Trophoblast cell (in vitro differentiated cells and primary cell): ENCODE measurements at regions not wholly inside any gene's neighbourhood (a gene's known extent, or its start where the extent isn't known, plus 50 kb on each side); places are given as distances from the start of the nearest gene placed in this dataset.

ENCODE experiments used
- DNase-seq, 2 donors: peaks; one replicate each; pipeline ENCODE4 v3.0.0-alpha.2; 2016
- H2AFZ ChIP-seq: 2 replicates; pipeline ENCODE4 v1.6.1; 2013; ENCODE audit warnings: low read length, moderate library complexity, mild to moderate bottlenecking; ENCODE audit not compliant: insufficient read depth, poor library complexity
- H2AK5ac ChIP-seq: 2 replicates; pipeline ENCODE4 v1.6.1; 2013; ENCODE audit warnings: mild to moderate bottlenecking, low read length
- H2BK120ac ChIP-seq: 2 replicates; pipeline ENCODE4 v1.6.1; 2013; ENCODE audit warnings: low read length, mild to moderate bottlenecking, moderate library complexity; ENCODE audit not compliant: insufficient read depth, poor library complexity
- H2BK12ac ChIP-seq: 2 replicates; pipeline ENCODE4 v1.6.1; 2013; ENCODE audit warnings: mild to moderate bottlenecking, low read length, moderate library complexity
- H2BK5ac ChIP-seq: 2 replicates; pipeline ENCODE4 v1.6.1; 2013; ENCODE audit warnings: low read length, low read depth, moderate library complexity, mild to moderate bottlenecking; ENCODE audit not compliant: poor library complexity
- H3K14ac ChIP-seq: 2 replicates; pipeline ENCODE4 v1.6.1; 2013; ENCODE audit warnings: mild to moderate bottlenecking, low read length
- H3K18ac ChIP-seq: 2 replicates; pipeline ENCODE4 v1.6.1; 2013; ENCODE audit warnings: mild to moderate bottlenecking, low read length
- H3K23ac ChIP-seq: 2 replicates; pipeline ENCODE4 v1.6.1; 2013; ENCODE audit warnings: low read length
- H3K27ac ChIP-seq: 2 replicates; pipeline ENCODE4 v1.5.1; 2013; ENCODE audit warnings: low read depth, mild to moderate bottlenecking, inconsistent platforms, low read length, moderate library complexity
- H3K27me3 ChIP-seq: 2 replicates; pipeline ENCODE4 v1.6.1; 2013; ENCODE audit warnings: inconsistent platforms, mild to moderate bottlenecking, low read length, moderate library complexity; ENCODE audit not compliant: insufficient read depth
- H3K36me3 ChIP-seq, 2 experiments: 1 replicate in 1 of 2; 2 replicates in 1 of 2; pipeline ENCODE4 v1.6.1; 2013; ENCODE audit warnings: low read length in 2 of 2, mild to moderate bottlenecking in 2 of 2, moderate library complexity in 1 of 2; ENCODE audit not compliant: insufficient read depth in 2 of 2, control insufficient read depth in 1 of 2
- H3K4ac ChIP-seq: 2 replicates; pipeline ENCODE4 v1.6.1; 2013; ENCODE audit warnings: low read depth, mild to moderate bottlenecking, low read length, moderate library complexity
- H3K4me1 ChIP-seq, 2 experiments: 1 replicate in 1 of 2; 2 replicates in 1 of 2; pipeline ENCODE4 v1.6.1; 2013; ENCODE audit warnings: low read length in 2 of 2, mild to moderate bottlenecking in 2 of 2, moderate library complexity in 1 of 2; ENCODE audit not compliant: insufficient read depth in 2 of 2, control insufficient read depth in 1 of 2
- H3K4me2 ChIP-seq: 2 replicates; pipeline ENCODE4 v1.6.1; 2013; ENCODE audit warnings: inconsistent platforms, mild to moderate bottlenecking, low read length, moderate library complexity
- H3K4me3 ChIP-seq: 2 replicates; pipeline ENCODE4 v1.5.1; 2013; ENCODE audit warnings: mild to moderate bottlenecking, low read depth, low read length, inconsistent platforms
- H3K79me1 ChIP-seq: one replicate; pipeline ENCODE4 v1.6.1; 2013; ENCODE audit warnings: low read length
- H3K79me2 ChIP-seq: 2 replicates; pipeline ENCODE4 v1.6.1; 2013; ENCODE audit warnings: low read length, mild to moderate bottlenecking; ENCODE audit not compliant: control insufficient read depth, insufficient read depth, poor library complexity
- H3K9ac ChIP-seq: 2 replicates; pipeline ENCODE4 v1.6.1; 2013; ENCODE audit warnings: mild to moderate bottlenecking, low read length
- H3K9me3 ChIP-seq: 2 replicates; pipeline ENCODE4 v1.6.1; 2013; ENCODE audit warnings: low read depth, mild to moderate bottlenecking, control low read depth, inconsistent platforms, low read length; ENCODE audit not compliant: insufficient read depth
- H4K12ac ChIP-seq: 2 replicates; pipeline ENCODE4 v1.6.1; 2013; ENCODE audit warnings: low read depth, mild to moderate bottlenecking, low read length, moderate library complexity
- H4K8ac ChIP-seq: 2 replicates; pipeline ENCODE4 v1.6.1; 2013; ENCODE audit warnings: low read depth, mild to moderate bottlenecking, low read length, moderate library complexity
- H4K91ac ChIP-seq: one replicate; pipeline ENCODE4 v1.6.1; 2013; ENCODE audit warnings: low read depth, mild to moderate bottlenecking, low read length, moderate library complexity
- WGBS: extraction: QIAGEN DNeasy Blood & Tissue Kit; methylation state at CpG from one replicate; pipeline ENCODE4 v1.1.7; 2013; ENCODE audit warnings: missing lambda C conversion rate; ENCODE audit not compliant: insufficient read length, insufficient coverage; ENCODE audit errors: extremely low coverage; 5-methylcytosine and 5-hydroxymethylcytosine counted together

DNA sequence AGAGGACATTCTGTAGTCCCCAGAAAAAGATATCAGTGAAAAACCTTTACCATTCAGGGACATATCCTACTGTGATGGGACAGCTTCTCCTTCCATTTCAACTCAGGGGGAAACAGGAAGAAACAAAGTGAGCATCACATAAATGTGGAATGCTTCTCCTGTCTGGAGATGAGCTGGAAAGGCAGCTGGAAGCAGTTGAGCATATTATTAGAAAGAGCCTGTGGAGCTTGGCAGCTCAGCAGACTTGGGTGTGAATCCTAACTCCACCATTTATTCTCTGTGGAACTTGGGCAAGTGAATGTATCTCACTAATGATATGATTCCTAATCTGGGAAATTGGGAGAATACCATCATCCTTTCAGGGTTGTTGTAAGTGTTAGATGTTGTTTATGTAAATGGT, 232.1 kb upstream of the F9 start:
- Histone ChIP-seq H3K23ac (no peak overlapping the region), H2BK5ac (no peak overlapping the region), H2BK12ac (no peak overlapping the region), H3K4me2 (no peak overlapping the region), H3K9ac (no peak overlapping the region), H4K8ac (no peak overlapping the region), H3K9me3 (no peaks in the 10 kb centered on the region), H3K4me1 (no peaks in the 10 kb centered on the region), H3K79me1 (no peaks in the 10 kb centered on the region), H2BK120ac (no peak overlapping the region), H4K12ac (no peak overlapping the region), H3K4ac (no peak overlapping the region), H3K36me3 (no peaks in the 10 kb centered on the region), H4K91ac (no peak overlapping the region), H3K79me2 (no peaks in the 10 kb centered on the region), H3K4me3 (no peak overlapping the region), H2AK5ac (no peak overlapping the region), H3K27me3 (no peaks in the 10 kb centered on the region), H3K18ac (no peak overlapping the region), H2AFZ (no peak overlapping the region), H3K14ac (no peak overlapping the region), H3K27ac (no peak overlapping the region)
- no peak for DNase-seq

GRCh38 chrX:139297638-139298037, 232.9 kb upstream of the F9 start:
- H3K14ac ChIP-seq = no peak overlapping the region
- H3K27ac ChIP-seq = no peak overlapping the region
- no peaks in the 10 kb centered on the region for H3K36me3 ChIP-seq

DNA sequence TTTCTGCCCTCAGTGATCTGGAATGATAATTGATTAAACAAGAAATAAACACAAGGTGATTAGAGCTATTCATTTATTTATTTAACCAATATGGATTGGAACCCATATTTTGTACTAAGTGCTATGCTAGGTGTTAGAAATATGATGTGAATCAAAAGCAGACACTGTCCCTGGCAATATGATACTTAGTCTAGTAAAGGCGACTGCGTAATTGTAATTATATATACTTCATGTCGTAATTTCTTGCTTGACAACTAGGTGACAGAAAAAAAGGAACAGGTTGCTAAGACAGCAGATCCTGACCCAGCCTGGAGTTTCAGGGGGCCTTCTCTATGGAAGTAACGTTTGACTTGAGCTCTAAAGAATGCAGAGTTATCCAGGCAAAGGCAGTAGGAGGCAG, 236.5 kb upstream of the F9 start:
- whole genome bisulfite sequencing = no CpG with 5 or more reads among the region's 4 CpGs
- no peak overlapping the region for H4K8ac ChIP-seq
- H2AK5ac ChIP-seq = no peak overlapping the region
- no peak overlapping the region for H3K18ac ChIP-seq
- no peak overlapping the region for H2BK12ac ChIP-seq
- no peak overlapping the region for H2AFZ ChIP-seq
- no peak overlapping the region for H4K12ac ChIP-seq
- H3K9me3 ChIP-seq = no peaks in the 10 kb centered on the region
- no peak overlapping the region for H2BK120ac ChIP-seq
- no peak overlapping the region for H3K4me3 ChIP-seq
- H3K36me3 ChIP-seq = no peaks in the 10 kb centered on the region
- H2BK5ac ChIP-seq = no peak overlapping the region
- H3K4me1 ChIP-seq = no peaks in the 10 kb centered on the region
- no peak overlapping the region for H3K23ac ChIP-seq
- no peak overlapping the region for H3K14ac ChIP-seq
- no peak overlapping the region for H3K9ac ChIP-seq
- no peak overlapping the region for H3K4ac ChIP-seq
- no peaks in the 10 kb centered on the region for H3K79me1 ChIP-seq
- no peak overlapping the region for H3K4me2 ChIP-seq
- H3K27ac ChIP-seq = no peak overlapping the region
- H3K27me3 ChIP-seq = no peaks in the 10 kb centered on the region
- H4K91ac ChIP-seq = no peak overlapping the region
- no peak for DNase-seq
- H3K79me2 ChIP-seq = no peaks in the 10 kb centered on the region

More at GRCh38 chrX:139297638-139298037, 232.9 kb upstream of the F9 start:
- no peak overlapping the region for H2BK12ac ChIP-seq
- H3K27me3 ChIP-seq = no peaks in the 10 kb centered on the region
- no peak overlapping the region for H3K18ac ChIP-seq
- no peak overlapping the region for H4K8ac ChIP-seq
- no peak overlapping the region for H3K4me3 ChIP-seq
- H2AFZ ChIP-seq = no peak overlapping the region
- H3K4me2 ChIP-seq = no peak overlapping the region
- no peak overlapping the region for H3K4ac ChIP-seq
- no peak overlapping the region for H3K9ac ChIP-seq
- no peak overlapping the region for H2BK120ac ChIP-seq
- no peak overlapping the region for H4K91ac ChIP-seq
- no peak overlapping the region for H3K23ac ChIP-seq
- no peaks in the 10 kb centered on the region for H3K79me1 ChIP-seq
- H3K4me1 ChIP-seq = no peaks in the 10 kb centered on the region
- WGBS = no CpG with 5 or more reads among the region's 1 CpG
- H3K9me3 ChIP-seq = no peaks in the 10 kb centered on the region
- no peak overlapping the region for H4K12ac ChIP-seq
- no peak overlapping the region for H2AK5ac ChIP-seq
- no peak overlapping the region for H2BK5ac ChIP-seq
- no peak for DNase-seq
- no peaks in the 10 kb centered on the region for H3K79me2 ChIP-seq

DNA sequence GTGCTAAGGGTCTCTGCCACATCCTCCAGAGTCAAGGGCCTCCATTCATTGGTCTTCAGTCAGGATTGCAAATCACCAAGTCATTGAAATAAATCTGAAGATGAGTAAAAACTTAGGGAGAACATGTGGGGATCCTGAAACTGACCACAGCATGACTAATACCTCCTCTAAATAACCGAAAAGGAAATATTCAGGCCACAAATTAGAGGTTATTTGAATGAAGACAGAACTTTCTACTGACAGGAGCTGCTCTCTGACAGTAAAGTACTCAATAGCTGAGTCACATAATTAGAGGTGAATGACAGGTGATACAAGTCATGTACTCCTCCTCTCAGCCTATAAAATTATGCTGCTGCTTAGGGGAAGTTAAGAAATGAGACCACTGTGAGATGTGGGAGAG, 240.2 kb upstream of the F9 start:
- Histone ChIP-seq H2AFZ (no peak overlapping the region), H3K14ac (no peak overlapping the region), H3K4me3 (no peak overlapping the region), H3K23ac (no peak overlapping the region), H2BK5ac (no peak overlapping the region), H4K12ac (no peak overlapping the region), H3K4me1 (no peaks in the 10 kb centered on the region), H3K4me2 (no peak overlapping the region), H3K36me3 (no peaks in the 10 kb centered on the region), H3K27me3 (no peaks in the 10 kb centered on the region), H3K18ac (no peak overlapping the region), H3K9me3 (no peaks in the 10 kb centered on the region), H4K91ac (no peak overlapping the region), H2AK5ac (no peak overlapping the region), H3K9ac (no peak overlapping the region), H3K4ac (no peak overlapping the region), H4K8ac (no peak overlapping the region), H3K27ac (no peak overlapping the region), H2BK120ac (no peak overlapping the region), H3K79me2 (no peaks in the 10 kb centered on the region), H3K79me1 (no peaks in the 10 kb centered on the region), H2BK12ac (no peak overlapping the region)
- no CpG with 5 or more reads among the region's 1 CpG for WGBS
- no peak for DNase-seq
